Right lobe of liver (tissue), 6 donors: ENCODE measurements at regions not wholly inside any gene's neighbourhood (a gene's known extent, or its start where the extent isn't known, plus 50 kb on each side); places are given as distances from the start of the nearest gene placed in this dataset.

Experiments used
- ATAC-seq, 4 donors: fragments of 200-7000 bp; cut with Tn5 transposase; one replicate each; pipeline ENCODE4 v1.9.1; 2020; ENCODE audit warnings: mild to moderate bottlenecking in 4 of 4, moderate library complexity in 4 of 4
- DNase-seq, 3 donors: peaks; one replicate each; pipeline ENCODE4 v3.0.0-alpha.2; 2020
- H3K27ac ChIP-seq, 3 donors: fragments of 200-600 bp; one replicate each; pipeline ENCODE4 v1.8.0; 2022
- H3K27me3 ChIP-seq, 2 donors: fragments of 200-600 bp; one replicate each; pipeline ENCODE4 v1.8.0; 2022
- H3K36me3 ChIP-seq, 4 donors: fragments of 200-600 bp; sonication (generic) in 1 of 4; one replicate each; pipeline versions ENCODE4 v1.5.1 to v1.8.0; 2017 to 2022; ENCODE audit warnings: control low read depth in 1 of 4
- H3K4me1 ChIP-seq, 4 donors: fragments of 200-600 bp; sonication (generic) in 1 of 4; one replicate each; pipeline versions ENCODE4 v1.5.1 to v1.8.0; 2017 to 2022; ENCODE audit warnings: control low read depth in 1 of 4
- H3K4me3 ChIP-seq, 3 donors: fragments of 200-600 bp; one replicate each; pipeline ENCODE4 v1.8.0; 2022
- H3K9me3 ChIP-seq, 4 donors: fragments of 200-600 bp; sonication (generic) in 1 of 4; one replicate each; pipeline versions ENCODE4 v1.5.1 to v1.8.0; 2017 to 2022; ENCODE audit warnings: control low read depth in 1 of 4
- CTCF ChIP-seq, 4 donors: fragments of 200-600 bp in 3 of 4; fragments of 450-650 bp in 1 of 4; IDR thresholded peaks; one replicate each; pipeline versions ENCODE4 v1.5.1 to v1.8.0; 2016 to 2022; ENCODE audit warnings: antibody characterized with exemption in 4 of 4, mild to moderate bottlenecking in 2 of 4
- POLR2A ChIP-seq: fragments of 450-650 bp; IDR thresholded peaks from one replicate; pipeline ENCODE4 v1.6.1; 2017; ENCODE audit warnings: antibody characterized with exemption, mild to moderate bottlenecking
- WGBS: methylation state at CpG from one replicate; pipeline ENCODE4 v1.1.6; 2018; ENCODE audit warnings: low coverage, low lambda C conversion rate; ENCODE audit not compliant: insufficient coverage; ENCODE audit errors: missing lambda C conversion rate; 5-methylcytosine and 5-hydroxymethylcytosine counted together
- intact Hi-C, 2 donors: fragments of 100-400 bp; cut with DNase I; formaldehyde crosslinking; loops; one replicate each; pipeline versions ENCODE4 v1.11.2 to v1.14.1; 2022
- donor health status: DM: no; HTN: yes; CAD: no.
- donor health status: DM: no; HTN: no; CAD: no.
- donor health status: DM: no; HTN: no; CAD: no.
- donor health status: DM: no; HTN: yes; CAD: no.
- donor health status: DM: no; HTN: yes; CAD: no.

DNA sequence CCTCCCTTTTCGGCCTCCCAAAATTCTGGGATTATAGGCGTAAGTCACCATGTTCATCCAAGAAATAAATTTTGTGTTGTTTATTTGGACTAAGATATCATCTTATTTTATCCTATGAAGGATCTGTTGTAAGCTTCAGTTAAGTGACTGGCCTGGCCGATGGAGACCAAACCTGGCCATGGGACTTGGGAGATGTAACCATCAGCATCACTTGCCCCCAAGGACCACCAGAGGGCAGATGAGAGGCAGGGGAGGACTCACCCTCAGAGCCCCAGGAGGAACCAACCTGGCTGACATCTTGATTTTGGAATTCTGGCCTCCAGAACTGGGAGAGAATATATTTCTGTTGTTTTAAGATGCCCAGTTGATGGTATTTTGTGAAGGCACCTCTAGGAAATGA lies 266.7 kb downstream of the CDH26 start:
- H3K27me3 ChIP-seq, result no peaks in the 10 kb centered on the region
- no peak overlapping the region for H3K27ac ChIP-seq
- no peaks in the 10 kb centered on the region for H3K4me1 ChIP-seq
- TF ChIP-seq POLR2A, result no peak
- peak in 3 of 4 donors; percentile 6 to 16 (median 7) for TF ChIP-seq CTCF (IDR thresholded peaks at IDR 0.05)
- no peak overlapping the region for H3K4me3 ChIP-seq
- H3K36me3 ChIP-seq, result no peaks in the 10 kb centered on the region
- 77% methylated on average over 3 of the region's 3 CpGs for WGBS
- ATAC-seq (no peak), DNase-seq (no peak)
- intact Hi-C loops, result no loop called here
- H3K9me3 ChIP-seq, result no peaks in the 10 kb centered on the region

DNA sequence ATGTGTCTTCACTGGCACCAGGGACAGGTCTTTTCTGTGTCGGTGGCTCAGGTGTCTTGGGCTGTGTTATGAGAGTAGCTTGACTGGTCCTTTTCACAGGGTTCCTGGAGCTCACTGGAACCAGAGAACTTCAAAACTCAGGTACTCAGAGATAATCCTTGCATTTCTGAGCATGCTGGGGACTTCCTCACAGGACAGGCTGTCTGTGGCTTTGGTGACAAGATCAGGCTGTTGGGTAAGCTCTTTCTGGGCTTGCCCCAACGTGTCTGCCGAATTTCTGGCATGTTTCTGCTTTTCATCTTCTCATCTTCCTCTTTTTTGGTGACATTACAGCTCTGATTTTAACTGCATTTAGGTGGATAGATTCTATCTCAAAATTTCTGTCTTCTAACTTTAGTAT lies 270.0 kb downstream of the CDH26 start:
- DNase-seq, result no peak
- intact Hi-C loops, result no loop called here
- Histone ChIP-seq H3K36me3 (no peaks in the 10 kb centered on the region), H3K27ac (no peak overlapping the region), H3K4me1 (no peaks in the 10 kb centered on the region), H3K4me3 (no peak overlapping the region), H3K9me3 (no peaks in the 10 kb centered on the region), H3K27me3 (no peaks in the 10 kb centered on the region)
- ATAC-seq, result peak in 2 of 4 donors; percentile 26 to 28
- WGBS, result 35% methylated on average over 3 of the region's 3 CpGs
- TF ChIP-seq CTCF (IDR thresholded peaks at IDR 0.05) (no peak), POLR2A (no peak)

DNA sequence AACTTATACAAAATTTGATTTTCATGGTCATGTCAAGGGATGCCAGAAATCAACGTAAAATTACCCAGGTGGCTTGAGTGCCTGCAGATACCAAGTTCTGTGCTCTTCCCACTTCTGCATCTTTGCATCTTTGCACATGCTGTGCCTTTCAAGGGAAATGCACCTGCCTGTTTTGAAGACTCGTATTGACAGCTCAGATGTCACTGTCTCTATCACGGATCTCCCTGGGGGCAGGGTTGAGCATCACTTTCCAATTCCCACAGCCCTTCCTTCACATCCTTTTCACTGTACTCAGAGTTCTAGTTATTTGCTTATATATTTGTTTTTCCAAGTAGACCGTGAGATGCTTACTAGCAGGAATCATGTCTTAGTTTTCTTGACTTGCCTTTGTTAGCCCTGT lies 274.2 kb downstream of the CDH26 start:
- no peaks in the 10 kb centered on the region for H3K9me3 ChIP-seq
- H3K4me1 ChIP-seq, result no peaks in the 10 kb centered on the region
- intact Hi-C loops, result no loop called here
- H3K36me3 ChIP-seq, result no peaks in the 10 kb centered on the region
- no peak for DNase-seq
- WGBS, result 75% methylated on average over 4 of the region's 4 CpGs
- no peak overlapping the region for H3K4me3 ChIP-seq
- no peak for TF ChIP-seq POLR2A
- no peak for TF ChIP-seq CTCF (IDR thresholded peaks at IDR 0.05)
- H3K27me3 ChIP-seq, result no peaks in the 10 kb centered on the region
- no peak for ATAC-seq
- no peak overlapping the region for H3K27ac ChIP-seq

DNA sequence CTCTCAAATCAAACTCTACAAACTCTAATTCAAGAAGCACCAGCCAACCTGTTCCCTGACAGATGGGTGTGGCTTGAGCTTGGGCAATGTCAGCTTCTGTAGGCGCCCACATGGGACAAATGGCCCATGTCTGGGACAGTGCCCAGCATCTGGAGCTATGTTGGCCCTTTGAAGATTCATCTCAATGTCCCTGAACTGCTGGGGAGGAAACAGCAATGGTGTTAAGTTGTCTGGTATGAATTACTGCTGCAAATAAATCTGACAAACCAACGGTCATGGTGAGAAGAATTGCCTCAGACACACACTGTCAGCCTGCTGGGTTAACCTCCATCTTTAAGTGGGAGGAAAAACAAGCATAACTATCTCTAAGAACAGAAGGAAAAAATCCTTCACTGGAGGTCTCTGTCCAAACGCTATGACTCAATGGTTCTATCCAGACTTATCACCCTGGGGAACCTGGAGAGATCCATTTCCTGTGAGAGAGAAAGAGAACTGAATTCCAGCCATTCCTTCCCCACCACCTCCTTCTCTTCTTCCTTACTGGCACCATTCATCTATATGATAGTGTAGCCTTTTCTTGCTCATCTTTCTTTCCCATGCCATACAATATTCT lies 274.9 kb downstream of the CDH26 start:
- Histone ChIP-seq H3K9me3 (no peaks in the 10 kb centered on the region), H3K4me3 (no peak overlapping the region), H3K27ac (no peak overlapping the region), H3K4me1 (no peaks in the 10 kb centered on the region), H3K27me3 (no peaks in the 10 kb centered on the region), H3K36me3 (no peaks in the 10 kb centered on the region)
- no peak for DNase-seq
- WGBS, result 19% methylated on average over 2 of the region's 3 CpGs
- intact Hi-C loops, result no loop called here
- TF ChIP-seq POLR2A (no peak), CTCF (IDR thresholded peaks at IDR 0.05) (no peak)
- no peak for ATAC-seq

DNA sequence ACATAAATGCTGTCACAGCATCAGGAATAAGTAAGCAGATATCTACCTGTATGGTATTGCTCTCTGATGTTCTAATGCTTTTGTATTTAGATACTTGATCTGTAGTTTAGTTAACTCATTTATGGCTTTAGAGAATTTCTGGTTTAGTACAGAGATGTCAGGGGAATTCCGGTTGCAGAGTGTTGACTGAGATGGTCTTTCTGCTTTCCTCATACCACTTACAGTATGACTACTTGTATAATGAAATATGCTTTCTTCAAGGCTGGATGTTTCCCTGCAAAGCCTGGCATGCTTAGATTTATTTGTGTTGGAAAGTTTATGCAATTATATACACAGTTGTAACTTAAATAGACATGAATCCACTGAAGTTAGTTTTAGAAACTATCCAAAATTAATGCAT lies 278.4 kb downstream of the CDH26 start:
- no peak for ATAC-seq
- WGBS, result 59% methylated on average over 1 of the region's 1 CpG

More for the DNA sequence above, 278.4 kb downstream of the CDH26 start:
- no peak for DNase-seq
- Histone ChIP-seq H3K9me3 (no peaks in the 10 kb centered on the region), H3K36me3 (no peaks in the 10 kb centered on the region), H3K4me3 (no peak overlapping the region), H3K4me1 (no peaks in the 10 kb centered on the region), H3K27ac (no peak overlapping the region), H3K27me3 (no peaks in the 10 kb centered on the region)
- intact Hi-C loops, result no loop called here
- TF ChIP-seq POLR2A (no peak), CTCF (IDR thresholded peaks at IDR 0.05) (no peak)
